ENCODE measurements at regions not wholly inside any gene's neighbourhood (a gene's known extent, or its start where the extent isn't known, plus 50 kb on each side); places are given as distances from the start of the nearest gene placed in this dataset.
"Not testable (repeated sequence)": the region's sequence is repeated elsewhere in the genome, so short reads cannot be mapped to it uniquely, and the experiment has no call there.

DNA sequence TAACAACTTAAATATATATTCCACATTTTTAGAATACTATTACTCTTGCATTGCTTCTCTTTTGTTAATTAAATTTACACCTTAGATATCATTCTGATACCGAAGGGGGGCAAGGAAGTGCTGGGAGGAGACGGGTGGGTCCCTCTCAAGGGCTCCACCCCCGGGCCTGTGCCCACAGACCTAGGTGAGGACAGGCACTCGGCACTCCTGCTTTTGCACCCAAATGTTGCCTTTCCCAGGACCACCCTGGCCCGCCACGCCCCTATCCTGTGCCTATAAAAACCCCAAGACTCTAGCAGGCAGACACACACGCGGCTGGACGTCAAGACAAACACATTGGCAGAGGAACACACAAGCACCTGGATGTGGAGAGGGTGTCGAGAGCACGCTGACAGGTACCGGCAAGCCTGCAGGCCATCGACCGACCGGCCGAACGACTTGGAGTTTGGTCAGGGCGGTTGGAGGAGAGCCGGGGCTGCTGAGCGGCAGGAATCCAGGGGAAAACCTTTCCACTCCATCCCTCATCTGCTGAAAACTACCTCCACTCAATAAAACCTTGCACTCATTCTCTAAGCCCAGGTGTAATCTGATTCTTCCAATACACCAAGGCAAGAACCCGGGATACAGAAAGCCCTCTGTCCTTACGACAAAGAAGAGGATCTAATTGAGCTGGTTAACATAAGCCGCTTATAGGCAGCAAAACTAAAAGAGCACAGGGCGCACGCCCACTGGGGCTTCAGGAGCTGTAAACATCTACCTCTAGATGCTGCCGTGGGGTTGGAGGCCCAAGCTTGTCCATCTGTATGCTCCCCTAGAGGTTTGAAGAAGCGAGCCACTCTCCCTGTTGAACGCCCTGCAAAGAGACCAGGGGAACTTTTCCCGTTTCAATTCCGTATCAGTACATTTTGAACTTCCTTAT, 197.4 kb upstream of the PRSS16 start:
- H3K9me3 ChIP-seq (ENCODE audit: control insufficient read depth in 2 of 2, low read length in 2 of 2) = no peaks in the 10 kb centered on the region
- H3K4me1 ChIP-seq (ENCODE audit: control insufficient read depth in 2 of 2, insufficient read depth in 2 of 2, low read length in 2 of 2) = no peaks in the 10 kb centered on the region
- no peak overlapping the region for H3K27ac ChIP-seq (ENCODE audit: low read depth in 2 of 2, low read length in 2 of 2)
- no peaks in the 10 kb centered on the region for H3K36me3 ChIP-seq (ENCODE audit: control insufficient read depth in 2 of 2, insufficient read depth in 2 of 2, low read length in 2 of 2)
- H3K9ac ChIP-seq (ENCODE audit: low read depth in 1 of 2, low read length in 2 of 2) = no peak overlapping the region
- H3K27me3 ChIP-seq (ENCODE audit: control insufficient read depth in 2 of 2, insufficient read depth in 2 of 2, low read length in 2 of 2) = no peaks in the 10 kb centered on the region
- no peak overlapping the region for H3K4me3 ChIP-seq (ENCODE audit: low read length in 2 of 2)

GRCh38 chr6:27052082-27052730, 195.3 kb upstream of the PRSS16 start:
- not testable (repeated sequence) for H3K9ac ChIP-seq (ENCODE audit: low read depth in 1 of 2, low read length in 2 of 2); H3K4me3 ChIP-seq (ENCODE audit: low read length in 2 of 2); H3K27ac ChIP-seq (ENCODE audit: low read depth in 2 of 2, low read length in 2 of 2); H3K9me3 ChIP-seq (ENCODE audit: control insufficient read depth in 2 of 2, low read length in 2 of 2); H3K27me3 ChIP-seq (ENCODE audit: control insufficient read depth in 2 of 2, insufficient read depth in 2 of 2, low read length in 2 of 2); H3K36me3 ChIP-seq (ENCODE audit: control insufficient read depth in 2 of 2, insufficient read depth in 2 of 2, low read length in 2 of 2); H3K4me1 ChIP-seq (ENCODE audit: control insufficient read depth in 2 of 2, insufficient read depth in 2 of 2, low read length in 2 of 2)

- Histone ChIP-seq H3K27ac (ENCODE audit: low read depth in 2 of 2, low read length in 2 of 2) (no peak overlapping the region), H3K4me1 (ENCODE audit: control insufficient read depth in 2 of 2, insufficient read depth in 2 of 2, low read length in 2 of 2) (no peaks in the 10 kb centered on the region), H3K9ac (ENCODE audit: low read depth in 1 of 2, low read length in 2 of 2) (no peak overlapping the region), H3K4me3 (ENCODE audit: low read length in 2 of 2) (no peak overlapping the region), H3K9me3 (ENCODE audit: control insufficient read depth in 2 of 2, low read length in 2 of 2) (no peaks in the 10 kb centered on the region), H3K27me3 (ENCODE audit: control insufficient read depth in 2 of 2, insufficient read depth in 2 of 2, low read length in 2 of 2) (no peaks in the 10 kb centered on the region), H3K36me3 (ENCODE audit: control insufficient read depth in 2 of 2, insufficient read depth in 2 of 2, low read length in 2 of 2) (no peaks in the 10 kb centered on the region)
These were observed 194.8 kb upstream of the PRSS16 start for GRCh38 chr6:27052731-27053082.

DNA sequence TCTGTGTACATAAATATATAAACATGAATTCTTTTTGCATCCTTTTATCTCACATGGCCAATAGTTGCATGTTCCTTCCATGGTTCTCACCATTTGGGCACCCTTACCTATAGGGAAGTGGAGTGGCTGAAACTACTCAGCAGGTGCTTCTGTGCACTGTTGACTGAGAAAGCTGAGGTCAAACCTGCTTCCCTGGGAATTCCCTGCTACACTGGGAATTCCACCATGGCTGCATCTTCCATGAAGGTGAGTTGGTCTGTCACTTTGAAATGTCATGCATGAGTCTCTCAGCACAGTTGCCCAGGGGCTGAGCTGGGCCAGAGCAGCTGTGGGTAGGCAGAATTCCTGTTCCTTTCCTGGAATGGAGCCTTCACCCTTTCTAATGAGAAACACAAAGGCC, 193.8 kb upstream of the PRSS16 start:
- H3K36me3 ChIP-seq (ENCODE audit: control insufficient read depth in 2 of 2, insufficient read depth in 2 of 2, low read length in 2 of 2) = no peaks in the 10 kb centered on the region
- H3K4me3 ChIP-seq (ENCODE audit: low read length in 2 of 2) = no peak overlapping the region
- H3K4me1 ChIP-seq (ENCODE audit: control insufficient read depth in 2 of 2, insufficient read depth in 2 of 2, low read length in 2 of 2) = no peaks in the 10 kb centered on the region
- H3K27ac ChIP-seq (ENCODE audit: low read depth in 2 of 2, low read length in 2 of 2) = no peak overlapping the region
- peaks cover 0 to 2% of the 10 kb centered on the region in 2 donors for H3K27me3 ChIP-seq (ENCODE audit: control insufficient read depth in 2 of 2, insufficient read depth in 2 of 2, low read length in 2 of 2)
- no peak overlapping the region for H3K9ac ChIP-seq (ENCODE audit: low read depth in 1 of 2, low read length in 2 of 2)
- H3K9me3 ChIP-seq (ENCODE audit: control insufficient read depth in 2 of 2, low read length in 2 of 2) = no peaks in the 10 kb centered on the region

- Histone ChIP-seq H3K27ac (ENCODE audit: low read depth in 2 of 2, low read length in 2 of 2) (no peak overlapping the region), H3K27me3 (ENCODE audit: control insufficient read depth in 2 of 2, insufficient read depth in 2 of 2, low read length in 2 of 2) (peaks cover 0 to 2% of the 10 kb centered on the region in 2 donors), H3K36me3 (ENCODE audit: control insufficient read depth in 2 of 2, insufficient read depth in 2 of 2, low read length in 2 of 2) (no peaks in the 10 kb centered on the region), H3K9me3 (ENCODE audit: control insufficient read depth in 2 of 2, low read length in 2 of 2) (no peaks in the 10 kb centered on the region), H3K9ac (ENCODE audit: low read depth in 1 of 2, low read length in 2 of 2) (no peak overlapping the region), H3K4me1 (ENCODE audit: control insufficient read depth in 2 of 2, insufficient read depth in 2 of 2, low read length in 2 of 2) (no peaks in the 10 kb centered on the region), H3K4me3 (ENCODE audit: low read length in 2 of 2) (no peak overlapping the region)
These were observed 190.9 kb upstream of the PRSS16 start for GRCh38 chr6:27056615-27057014.

DNA sequence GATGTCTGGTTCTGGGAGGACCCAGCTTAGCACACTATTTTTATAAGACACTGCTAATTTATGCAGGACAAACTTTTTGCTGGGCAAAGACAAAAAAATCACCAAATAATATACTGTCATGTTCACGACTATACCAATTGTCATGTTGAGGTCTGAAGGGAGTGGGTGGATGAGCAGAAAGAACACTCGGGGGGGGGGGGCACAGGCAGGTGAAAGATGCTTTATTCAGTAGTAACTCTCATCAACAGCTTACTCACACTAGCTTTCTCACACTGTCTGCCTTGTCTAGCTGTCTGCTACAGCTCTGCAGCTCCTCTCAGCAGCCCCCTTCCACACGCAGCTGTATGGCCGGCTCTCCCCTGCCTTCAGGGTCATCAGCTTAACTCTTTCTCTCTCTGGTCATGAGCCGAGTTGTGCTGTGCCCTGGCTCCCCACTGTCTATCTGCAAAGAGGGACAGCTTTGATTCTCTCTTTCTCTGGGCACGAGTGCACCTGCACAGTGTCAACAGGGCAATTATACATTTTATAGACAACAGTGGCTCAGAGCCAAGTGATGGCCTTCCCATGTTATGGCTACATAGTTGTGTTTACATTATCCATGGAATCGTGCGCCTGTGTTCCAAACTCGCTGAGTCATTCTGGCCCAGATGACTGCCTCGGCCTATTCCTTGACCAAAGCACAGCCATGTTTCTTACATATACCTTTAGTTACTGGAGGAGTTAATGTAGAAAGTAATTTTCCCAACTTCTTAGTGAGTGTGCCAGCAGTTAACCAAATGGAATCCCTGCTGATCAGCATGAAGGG, 187.7 kb upstream of the PRSS16 start:
- H3K27ac ChIP-seq (ENCODE audit: low read depth in 2 of 2, low read length in 2 of 2) = no peak overlapping the region
- no peaks in the 10 kb centered on the region for H3K9me3 ChIP-seq (ENCODE audit: control insufficient read depth in 2 of 2, low read length in 2 of 2)
- H3K9ac ChIP-seq (ENCODE audit: low read depth in 1 of 2, low read length in 2 of 2) = no peak overlapping the region
- peaks cover 0 to 2% of the 10 kb centered on the region in 2 donors for H3K27me3 ChIP-seq (ENCODE audit: control insufficient read depth in 2 of 2, insufficient read depth in 2 of 2, low read length in 2 of 2)
- H3K4me1 ChIP-seq (ENCODE audit: control insufficient read depth in 2 of 2, insufficient read depth in 2 of 2, low read length in 2 of 2) = no peaks in the 10 kb centered on the region
- no peak overlapping the region for H3K4me3 ChIP-seq (ENCODE audit: low read length in 2 of 2)
- H3K36me3 ChIP-seq (ENCODE audit: control insufficient read depth in 2 of 2, insufficient read depth in 2 of 2, low read length in 2 of 2) = no peaks in the 10 kb centered on the region

GRCh38 chr6:27061235-27061993, 186.1 kb upstream of the PRSS16 start:
- H3K4me1 ChIP-seq (ENCODE audit: control insufficient read depth in 2 of 2, insufficient read depth in 2 of 2, low read length in 2 of 2) = no peaks in the 10 kb centered on the region
- no peaks in the 10 kb centered on the region for H3K36me3 ChIP-seq (ENCODE audit: control insufficient read depth in 2 of 2, insufficient read depth in 2 of 2, low read length in 2 of 2)
- no peak overlapping the region for H3K4me3 ChIP-seq (ENCODE audit: low read length in 2 of 2)
- H3K9me3 ChIP-seq (ENCODE audit: control insufficient read depth in 2 of 2, low read length in 2 of 2) = no peaks in the 10 kb centered on the region
- H3K27me3 ChIP-seq (ENCODE audit: control insufficient read depth in 2 of 2, insufficient read depth in 2 of 2, low read length in 2 of 2) = peaks cover 0 to 2% of the 10 kb centered on the region in 2 donors
- no peak overlapping the region for H3K27ac ChIP-seq (ENCODE audit: low read depth in 2 of 2, low read length in 2 of 2)
- H3K9ac ChIP-seq (ENCODE audit: low read depth in 1 of 2, low read length in 2 of 2) = no peak overlapping the region

- Histone ChIP-seq H3K9ac (ENCODE audit: low read depth in 1 of 2, low read length in 2 of 2) (no peak overlapping the region), H3K27me3 (ENCODE audit: control insufficient read depth in 2 of 2, insufficient read depth in 2 of 2, low read length in 2 of 2) (peaks cover 0 to 2% of the 10 kb centered on the region in 2 donors), H3K36me3 (ENCODE audit: control insufficient read depth in 2 of 2, insufficient read depth in 2 of 2, low read length in 2 of 2) (no peaks in the 10 kb centered on the region), H3K27ac (ENCODE audit: low read depth in 2 of 2, low read length in 2 of 2) (no peak overlapping the region), H3K4me1 (ENCODE audit: control insufficient read depth in 2 of 2, insufficient read depth in 2 of 2, low read length in 2 of 2) (no peaks in the 10 kb centered on the region), H3K9me3 (ENCODE audit: control insufficient read depth in 2 of 2, low read length in 2 of 2) (no peaks in the 10 kb centered on the region), H3K4me3 (ENCODE audit: low read length in 2 of 2) (no peak overlapping the region)
These were observed 184.7 kb upstream of the PRSS16 start for GRCh38 chr6:27062755-27063154.

GRCh38 chr6:27065183-27065582, 182.3 kb upstream of the PRSS16 start:
- Histone ChIP-seq H3K9ac (ENCODE audit: low read depth in 1 of 2, low read length in 2 of 2) (no peak overlapping the region), H3K9me3 (ENCODE audit: control insufficient read depth in 2 of 2, low read length in 2 of 2) (no peaks in the 10 kb centered on the region), H3K27ac (ENCODE audit: low read depth in 2 of 2, low read length in 2 of 2) (no peak overlapping the region), H3K27me3 (ENCODE audit: control insufficient read depth in 2 of 2, insufficient read depth in 2 of 2, low read length in 2 of 2) (no peaks in the 10 kb centered on the region), H3K4me1 (ENCODE audit: control insufficient read depth in 2 of 2, insufficient read depth in 2 of 2, low read length in 2 of 2) (no peaks in the 10 kb centered on the region), H3K4me3 (ENCODE audit: low read length in 2 of 2) (no peak overlapping the region), H3K36me3 (ENCODE audit: control insufficient read depth in 2 of 2, insufficient read depth in 2 of 2, low read length in 2 of 2) (no peaks in the 10 kb centered on the region)

Data from mucosa of rectum (tissue), 2 donors.